ENCODE measurements at regions not wholly inside any gene's neighbourhood (a gene's known extent, or its start where the extent isn't known, plus 50 kb on each side); places are given as distances from the start of the nearest gene placed in this dataset.
A peak's percentile ranks its signal among the peaks of the same experiment; 100 is the strongest.

DNA sequence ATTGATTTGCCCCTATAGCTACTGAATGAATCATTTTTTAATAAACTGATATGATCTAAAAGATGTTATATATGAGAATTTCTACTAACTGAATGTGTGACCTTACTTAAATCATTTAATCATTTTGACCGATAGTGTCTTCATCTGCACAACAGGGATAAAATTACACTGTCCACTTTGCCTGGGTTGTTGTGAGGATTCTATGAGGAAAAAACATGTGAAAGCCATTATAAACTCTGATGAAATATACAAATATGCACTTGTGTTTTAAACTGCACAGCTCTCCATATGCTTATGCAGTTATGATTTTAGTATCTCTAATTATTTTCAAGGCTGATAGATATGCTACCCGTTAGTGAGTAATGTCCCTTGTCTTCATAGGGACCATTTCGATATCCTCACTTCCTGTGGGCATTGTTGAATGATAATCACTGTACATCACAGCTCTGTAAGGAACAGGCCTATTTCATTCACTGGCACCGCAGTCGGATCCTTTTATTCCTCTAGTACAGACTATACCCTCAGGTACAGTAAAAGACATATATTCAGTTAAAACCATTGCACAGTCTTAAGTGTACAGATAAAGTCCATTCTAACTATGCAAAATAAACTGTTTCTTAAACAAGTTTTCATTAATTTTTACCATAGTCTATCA, 88.7 kb upstream of the RAP1B start:
- H3K4me3 ChIP-seq (ENCODE audit: low read depth, low read length), result no peak overlapping the region
- DNase-seq (ENCODE audit: low read depth), result peak; percentile 49
- TF ChIP-seq, protein P1, sequence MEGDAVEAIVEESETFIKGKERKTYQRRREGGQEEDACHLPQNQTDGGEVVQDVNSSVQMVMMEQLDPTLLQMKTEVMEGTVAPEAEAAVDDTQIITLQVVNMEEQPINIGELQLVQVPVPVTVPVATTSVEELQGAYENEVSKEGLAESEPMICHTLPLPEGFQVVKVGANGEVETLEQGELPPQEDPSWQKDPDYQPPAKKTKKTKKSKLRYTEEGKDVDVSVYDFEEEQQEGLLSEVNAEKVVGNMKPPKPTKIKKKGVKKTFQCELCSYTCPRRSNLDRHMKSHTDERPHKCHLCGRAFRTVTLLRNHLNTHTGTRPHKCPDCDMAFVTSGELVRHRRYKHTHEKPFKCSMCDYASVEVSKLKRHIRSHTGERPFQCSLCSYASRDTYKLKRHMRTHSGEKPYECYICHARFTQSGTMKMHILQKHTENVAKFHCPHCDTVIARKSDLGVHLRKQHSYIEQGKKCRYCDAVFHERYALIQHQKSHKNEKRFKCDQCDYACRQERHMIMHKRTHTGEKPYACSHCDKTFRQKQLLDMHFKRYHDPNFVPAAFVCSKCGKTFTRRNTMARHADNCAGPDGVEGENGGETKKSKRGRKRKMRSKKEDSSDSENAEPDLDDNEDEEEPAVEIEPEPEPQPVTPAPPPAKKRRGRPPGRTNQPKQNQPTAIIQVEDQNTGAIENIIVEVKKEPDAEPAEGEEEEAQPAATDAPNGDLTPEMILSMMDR (IDR thresholded peaks at IDR 0.05; ENCODE audit: insufficient read depth, low read depth, low read length), result no peak

DNA sequence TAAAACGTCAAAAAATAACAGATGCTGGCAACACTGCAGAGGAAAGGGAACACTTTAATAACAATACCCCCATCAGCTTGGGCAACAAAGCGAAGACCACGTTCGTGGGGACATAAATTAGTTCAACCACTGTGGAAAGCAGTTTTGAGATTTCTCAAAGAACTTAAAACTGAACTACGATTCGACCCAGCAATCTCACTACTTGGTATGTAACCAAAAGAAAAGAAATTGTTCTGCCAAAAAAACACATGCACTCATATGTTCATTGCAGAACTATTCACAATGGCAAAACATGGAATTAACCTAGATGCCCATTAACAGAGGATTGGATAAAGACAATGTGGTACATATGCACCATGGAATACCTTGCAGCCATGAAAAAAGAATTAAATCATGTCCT, 81.2 kb upstream of the RAP1B start:
- H3K4me3 ChIP-seq (ENCODE audit: low read depth, low read length), result no peak overlapping the region
- no peak for DNase-seq (ENCODE audit: low read depth)
- TF ChIP-seq, protein P1 (IDR thresholded peaks at IDR 0.05; ENCODE audit: insufficient read depth, low read depth, low read length), result no peak

DNA sequence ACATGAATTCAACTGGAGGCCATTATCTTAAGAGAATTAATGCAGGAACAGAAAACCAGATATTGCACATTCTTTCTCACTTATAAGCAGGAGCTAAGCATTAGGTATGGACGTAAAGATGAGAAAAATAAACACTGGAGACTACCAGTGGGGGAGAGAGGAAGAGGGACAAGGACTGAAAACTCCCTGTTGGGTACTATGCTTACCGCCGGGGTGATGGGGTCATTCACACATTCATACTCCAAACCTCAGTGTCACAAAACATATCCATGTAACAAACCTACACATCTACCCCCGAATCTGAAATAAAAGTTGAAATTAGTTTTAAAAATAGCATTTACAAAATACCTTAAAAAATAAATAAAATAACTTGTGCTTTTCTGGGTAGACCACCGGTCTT, 80.8 kb upstream of the RAP1B start:
- no peak overlapping the region for H3K4me3 ChIP-seq (ENCODE audit: low read depth, low read length)
- DNase-seq (ENCODE audit: low read depth), result no peak
- TF ChIP-seq, protein P1 (IDR thresholded peaks at IDR 0.05; ENCODE audit: insufficient read depth, low read depth, low read length), result no peak

DNA sequence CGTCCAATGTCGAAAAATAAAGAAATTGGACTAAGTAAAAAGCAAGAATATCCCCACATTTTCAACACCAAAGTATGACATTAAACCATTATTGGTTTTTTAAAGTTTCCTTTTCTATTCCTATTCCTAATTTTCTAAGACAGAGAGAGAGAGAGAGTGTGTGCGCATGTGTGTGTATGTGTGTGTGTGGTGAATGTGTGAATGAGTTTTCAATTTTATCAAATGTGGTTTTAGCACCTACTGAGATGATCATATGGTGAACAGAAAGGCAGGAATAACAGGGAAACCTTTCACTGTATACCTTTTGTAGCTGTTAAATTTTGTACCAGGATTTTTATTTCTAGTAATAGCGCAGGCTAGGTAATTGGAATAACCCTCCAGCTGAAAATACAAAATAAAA, 80.4 kb upstream of the RAP1B start:
- H3K4me3 ChIP-seq (ENCODE audit: low read depth, low read length), result no peak overlapping the region
- TF ChIP-seq, protein P1 (IDR thresholded peaks at IDR 0.05; ENCODE audit: insufficient read depth, low read depth, low read length), result no peak
- no peak for DNase-seq (ENCODE audit: low read depth)

DNA sequence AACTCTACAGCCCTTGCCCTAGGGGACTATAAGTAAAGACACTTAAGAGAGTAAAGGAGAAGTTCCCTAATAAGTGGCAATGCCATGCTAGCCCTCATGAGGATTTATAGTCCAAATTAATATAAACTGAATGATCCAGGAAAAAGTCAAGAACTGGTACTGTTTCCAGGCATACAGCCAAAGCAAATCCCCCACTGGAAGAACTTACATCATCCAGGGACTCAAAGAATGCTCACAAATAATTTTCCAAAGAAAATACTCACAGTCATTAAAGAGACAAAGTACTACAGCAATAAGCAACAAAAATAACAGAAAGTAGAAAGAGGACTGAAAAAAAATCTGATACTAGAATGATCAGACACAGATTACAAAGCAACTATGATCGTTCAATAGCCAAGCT, 79.7 kb upstream of the RAP1B start:
- peak; percentile 60 for DNase-seq (ENCODE audit: low read depth)
- TF ChIP-seq, protein P1 (IDR thresholded peaks at IDR 0.05; ENCODE audit: insufficient read depth, low read depth, low read length), result no peak

DNA sequence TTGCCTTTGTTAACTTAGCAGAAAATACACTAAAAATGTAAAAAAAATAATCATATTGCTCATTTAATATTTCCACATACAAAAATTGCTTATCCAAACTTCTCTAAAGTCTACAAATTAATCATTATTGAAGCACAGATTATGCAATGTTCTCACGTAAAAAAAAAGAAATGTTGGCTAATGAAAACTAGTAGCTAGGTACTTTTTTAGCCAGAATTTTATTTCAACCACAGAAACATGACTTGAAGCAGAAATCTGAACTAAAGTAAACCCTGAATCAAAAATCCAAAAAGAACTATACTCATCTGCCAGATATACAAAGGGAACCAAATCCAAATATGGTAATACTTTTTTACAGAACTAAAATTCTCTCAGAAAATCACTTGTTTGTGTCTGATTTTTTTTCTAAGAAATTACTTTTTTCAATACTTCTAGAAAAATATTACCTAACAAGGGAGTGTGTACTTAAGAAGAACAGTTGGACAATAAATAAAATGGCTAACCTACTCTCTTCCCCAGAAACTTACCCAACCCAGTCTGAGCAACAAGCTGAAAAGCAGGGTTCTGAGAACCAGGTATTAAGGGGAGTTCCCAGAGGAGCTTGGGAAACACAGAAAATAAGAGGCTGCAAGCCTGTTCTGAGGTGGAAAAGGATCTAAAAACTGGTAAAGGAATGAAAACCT, 78.4 kb upstream of the RAP1B start:
- no peak for DNase-seq (ENCODE audit: low read depth)
- H3K4me3 ChIP-seq (ENCODE audit: low read depth, low read length), result no peak overlapping the region
- TF ChIP-seq, protein P1 (IDR thresholded peaks at IDR 0.05; ENCODE audit: insufficient read depth, low read depth, low read length), result no peak

More for the DNA sequence above, 79.7 kb upstream of the RAP1B start:
- H3K4me3 ChIP-seq (ENCODE audit: low read depth, low read length), result no peak overlapping the region

Measured in fibroblast of villous mesenchyme (primary cell).